ENCODE measurements at regions not wholly inside any gene's neighbourhood (a gene's known extent, or its start where the extent isn't known, plus 50 kb on each side); places are given as distances from the start of the nearest gene placed in this dataset.

- Histone ChIP-seq H4K8ac (replicated peaks; ENCODE audit: insufficient read length, low read depth, low read length) (no peak overlapping the region), H4K5ac (ENCODE audit: insufficient read length, low read depth, low read length) (no peak overlapping the region), H3K27me3 (ENCODE audit: insufficient read depth, low read length) (no peaks in the 10 kb centered on the region), H3K4me2 (ENCODE audit: insufficient read depth, insufficient read length, low read length) (no peak overlapping the region), H3K4ac (ENCODE audit: low read depth, low read length) (no peak overlapping the region), H3K79me2 (ENCODE audit: insufficient read depth, low read length) (no peaks in the 10 kb centered on the region), H3K27ac (ENCODE audit: insufficient read length, low read depth, low read length) (no peak overlapping the region), H2BK5ac (ENCODE audit: insufficient read length, low read length) (no peak overlapping the region), H2BK120ac (ENCODE audit: low read depth, low read length, poor library complexity, severe bottlenecking) (no peak overlapping the region), H2BK12ac (ENCODE audit: insufficient read length, low read depth, low read length) (no peak overlapping the region), H3K79me1 (ENCODE audit: insufficient read depth, low read depth, low read length, poor library complexity, severe bottlenecking) (no peaks in the 10 kb centered on the region), H3K9ac (ENCODE audit: extremely low read depth, insufficient read length, low read length) (no peak overlapping the region), H3K23ac (ENCODE audit: insufficient read length, low read depth, low read length) (no peak overlapping the region), H3K18ac (ENCODE audit: insufficient read length, low read depth, low read length) (no peak overlapping the region), H3K56ac (ENCODE audit: insufficient read length, low read depth, low read length) (no peak overlapping the region), H3K4me1 (ENCODE audit: insufficient read depth, low read length) (no peaks in the 10 kb centered on the region), H2BK20ac (ENCODE audit: low read depth, low read length, poor library complexity, severe bottlenecking) (no peak overlapping the region), H4K91ac (ENCODE audit: insufficient read length, low read depth, low read length) (no peak overlapping the region), H3K14ac (ENCODE audit: insufficient read depth, low read length) (no peak overlapping the region), H3K9me3 (ENCODE audit: control insufficient read depth, low read depth, low read length) (no peaks in the 10 kb centered on the region), H2AK5ac (ENCODE audit: insufficient read length, low read length) (no peak overlapping the region), H3T11ph (ENCODE audit: low read length) (no peak overlapping the region), H3K23me2 (ENCODE audit: insufficient read length, low read depth, low read length, poor library complexity, severe bottlenecking) (no peaks in the 10 kb centered on the region), H4K20me1 (ENCODE audit: control insufficient read depth, insufficient read depth, insufficient read length) (no peaks in the 10 kb centered on the region), H2AFZ (ENCODE audit: low read length) (no peak overlapping the region), H2BK15ac (ENCODE audit: low read depth, low read length) (no peak overlapping the region)
- no peak overlapping the region for H3K4me3 Mint-ChIP-seq
- no peaks in the 10 kb centered on the region for H3K27me3 Mint-ChIP-seq (ENCODE audit: low read depth)
- no peaks in the 10 kb centered on the region for H3K9me3 Mint-ChIP-seq
- no CpG with 5 or more reads among the region's 5 CpGs for WGBS (ENCODE audit: extremely low coverage, insufficient read length, low lambda C conversion rate)
- H3K4me1 Mint-ChIP-seq: no peaks in the 10 kb centered on the region
- no peak for TF ChIP-seq CTCF (conservative IDR thresholded peaks at IDR 0.05)
- no peak for DNase-seq
- H3K27ac Mint-ChIP-seq: no peak overlapping the region
- H3K36me3 Mint-ChIP-seq (ENCODE audit: insufficient read depth in 1 of 3, low read depth in 3 of 3): no peaks in the 10 kb centered on the region
Measured at GRCh38 chr4:176436293-176436973, 116.7 kb downstream of the SPCS3 start.
